RCC 7860 (cell line): ENCODE measurements at regions not wholly inside any gene's neighbourhood (a gene's known extent, or its start where the extent isn't known, plus 50 kb on each side); places are given as distances from the start of the nearest gene placed in this dataset.
"Not testable (repeated sequence)": the region's sequence is repeated elsewhere in the genome, so short reads cannot be mapped to it uniquely, and the experiment has no call there.

Experiments used
- DNase-seq: peaks from one replicate; pipeline ENCODE4 v3.0.0-alpha.2; 2015; ENCODE audit warnings: low spot score
- FAIRE-seq: peaks from 2 replicates; lab custom pipeline; 2012; peaks lifted over from hg19 to GRCh38; lab: Jason Lieb, UNC

DNA sequence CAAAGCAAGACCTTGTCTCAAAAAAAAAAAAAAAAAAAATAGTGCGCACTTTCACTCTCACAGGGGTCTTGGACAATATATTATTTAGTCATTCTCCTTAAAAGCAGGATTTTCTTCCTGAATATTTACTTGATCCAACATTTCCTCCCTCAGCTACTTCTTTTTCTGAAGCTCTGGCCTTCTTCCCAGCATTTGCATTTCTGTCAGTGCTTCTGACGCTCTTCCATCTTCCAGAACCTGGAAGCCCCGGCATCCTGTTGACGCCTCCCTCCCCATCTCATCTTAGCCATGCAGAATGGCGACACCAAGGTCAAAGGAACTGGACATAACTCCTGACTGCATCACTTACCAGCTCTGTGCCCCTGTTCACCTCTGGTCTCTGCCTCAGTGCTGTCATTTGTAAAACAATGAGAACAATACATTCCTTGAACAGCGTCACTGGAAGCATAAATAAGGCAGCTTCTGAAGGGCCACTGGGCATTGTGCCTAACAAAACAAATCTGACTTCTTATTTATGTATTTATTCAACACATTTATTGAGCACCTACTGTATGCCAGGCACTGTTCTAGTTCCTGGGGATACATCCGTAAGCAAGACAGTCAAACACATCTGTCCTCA is 90.9 kb upstream of the MDM1 start:
- FAIRE-seq, result no peak
- DNase-seq, result no peak

GRCh38 chr12:68425998-68426397 is 93.8 kb upstream of the MDM1 start:
- FAIRE-seq (no peak), DNase-seq (peak; percentile 38)

- FAIRE-seq, result no peak
Observed at GRCh38 chr12:68428211-68428610, 96.0 kb upstream of the MDM1 start.

DNA sequence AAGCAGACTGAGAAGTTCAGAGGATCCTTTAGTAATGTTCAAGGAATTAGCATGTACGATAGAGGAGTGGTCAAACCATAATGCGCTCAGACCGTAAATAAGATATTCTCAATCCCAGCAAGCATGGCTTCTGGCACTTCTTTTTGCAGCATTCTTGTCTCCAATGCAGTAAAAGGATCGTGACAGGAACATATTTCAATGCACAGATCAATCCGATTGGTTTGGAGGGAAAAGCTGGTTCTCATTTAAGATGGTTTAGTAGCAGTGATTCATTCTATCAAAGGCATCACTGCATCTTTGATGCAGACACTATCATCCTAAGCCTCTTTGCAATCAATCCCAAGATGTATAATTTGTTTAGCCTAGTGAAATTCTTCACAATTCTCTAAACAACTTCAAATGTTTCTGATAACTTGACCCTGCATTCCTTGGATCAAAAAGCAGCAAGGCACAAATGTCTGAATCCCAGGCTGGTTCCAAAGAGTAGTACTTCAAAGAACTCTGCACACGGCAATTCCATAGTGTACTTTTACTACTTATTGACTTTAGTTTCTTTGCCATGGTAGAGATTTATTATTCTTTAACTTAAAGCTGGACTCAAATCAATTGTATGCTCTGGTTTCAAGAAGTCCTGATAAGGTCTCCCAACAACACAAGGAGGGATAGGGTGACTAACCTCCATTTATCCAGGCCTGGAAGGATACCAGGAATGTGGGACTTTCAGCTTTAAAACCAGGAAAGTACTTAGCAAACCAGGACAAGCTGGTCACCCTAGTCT is 96.8 kb upstream of the MDM1 start:
- peak; percentile 86 for FAIRE-seq
- peak; percentile 57 for DNase-seq

More at GRCh38 chr12:68428211-68428610, 96.0 kb upstream of the MDM1 start:
- no peak for DNase-seq

DNA sequence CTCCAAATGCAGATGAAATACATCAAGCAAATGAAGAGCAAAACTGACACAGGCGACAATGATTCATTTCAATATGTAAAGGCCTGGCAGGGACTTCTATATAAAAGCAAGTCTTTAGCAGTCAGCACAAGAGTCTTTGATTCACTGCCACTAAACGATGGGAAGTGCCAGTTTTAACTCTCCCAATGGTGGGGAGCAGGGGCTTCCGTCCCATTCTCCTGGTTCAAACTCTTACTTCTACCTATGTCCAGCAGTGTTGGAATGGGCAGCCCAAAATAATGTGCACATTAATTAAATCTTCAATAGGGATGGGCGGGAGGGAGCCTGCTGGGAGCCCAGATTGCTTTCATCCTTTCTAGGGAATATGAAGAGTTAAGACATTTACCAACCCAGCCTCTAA is 97.5 kb upstream of the MDM1 start:
- FAIRE-seq (no peak), DNase-seq (no peak)

GRCh38 chr12:68431786-68432185 is 99.6 kb upstream of the MDM1 start:
- DNase-seq (no peak), FAIRE-seq (no peak)

DNA sequence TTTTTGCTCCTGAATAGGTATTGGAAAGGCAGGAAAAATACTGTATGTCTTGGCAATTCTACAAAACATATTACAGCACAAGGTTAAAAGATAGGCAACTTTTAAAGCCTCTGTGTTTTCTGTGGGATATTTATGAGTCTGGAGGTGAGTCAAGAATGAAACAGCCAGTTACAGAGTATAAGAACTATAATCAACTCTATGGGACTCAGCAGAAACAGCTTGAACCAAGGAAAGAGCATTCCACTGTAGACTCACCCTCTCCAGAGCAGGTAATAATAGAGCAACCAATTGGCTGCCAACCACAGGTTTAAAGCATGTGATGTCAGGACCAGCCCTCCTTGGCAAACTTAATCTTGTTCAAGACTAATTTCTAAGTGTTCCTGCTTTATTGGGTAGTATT is 100.5 kb upstream of the MDM1 start:
- FAIRE-seq, result no peak
- DNase-seq, result no peak

- DNase-seq (no peak), FAIRE-seq (no peak)
Observed at GRCh38 chr12:68434391-68435298, 102.5 kb upstream of the MDM1 start.

DNA sequence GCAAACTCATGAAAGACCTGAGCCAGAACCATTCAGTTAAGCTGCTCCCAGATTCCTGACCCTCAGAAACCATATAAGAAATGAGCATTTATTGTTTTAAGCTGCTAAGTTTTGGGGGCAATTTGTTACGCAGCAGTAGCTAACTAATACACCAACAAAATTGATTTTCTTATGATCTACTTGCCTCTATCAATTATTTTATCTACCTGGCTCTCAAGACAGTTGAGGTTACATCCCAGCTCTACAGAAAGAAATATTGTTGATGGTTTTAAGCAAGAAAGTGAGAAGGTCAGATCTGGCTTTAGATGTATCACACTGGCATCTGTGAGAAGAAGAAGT is 103.1 kb upstream of the MDM1 start:
- no peak for FAIRE-seq
- no peak for DNase-seq

DNA sequence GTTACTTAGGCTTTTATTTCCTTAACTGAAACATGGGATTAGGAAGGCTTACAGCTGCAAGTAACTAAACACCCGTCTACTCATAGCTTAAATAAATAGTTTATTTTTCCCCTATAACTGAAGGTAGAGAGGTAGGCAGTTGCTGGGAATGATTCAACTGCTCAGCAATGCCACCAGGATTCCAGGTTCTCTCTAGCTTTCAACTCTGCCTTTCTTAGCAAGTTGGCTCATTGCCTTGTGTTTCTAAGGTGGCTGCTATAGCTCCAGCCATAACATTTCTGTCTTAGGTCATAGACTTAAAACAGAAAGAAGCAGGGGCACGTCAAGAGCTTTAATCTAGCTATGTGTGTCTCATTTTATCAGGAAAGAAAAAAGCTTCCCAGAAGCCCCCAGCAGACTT is 103.7 kb upstream of the MDM1 start:
- DNase-seq (peak; percentile 74), FAIRE-seq (no peak)

GRCh38 chr12:68438601-68439000 is 106.4 kb upstream of the MDM1 start:
- FAIRE-seq (no peak), DNase-seq (no peak)

DNA sequence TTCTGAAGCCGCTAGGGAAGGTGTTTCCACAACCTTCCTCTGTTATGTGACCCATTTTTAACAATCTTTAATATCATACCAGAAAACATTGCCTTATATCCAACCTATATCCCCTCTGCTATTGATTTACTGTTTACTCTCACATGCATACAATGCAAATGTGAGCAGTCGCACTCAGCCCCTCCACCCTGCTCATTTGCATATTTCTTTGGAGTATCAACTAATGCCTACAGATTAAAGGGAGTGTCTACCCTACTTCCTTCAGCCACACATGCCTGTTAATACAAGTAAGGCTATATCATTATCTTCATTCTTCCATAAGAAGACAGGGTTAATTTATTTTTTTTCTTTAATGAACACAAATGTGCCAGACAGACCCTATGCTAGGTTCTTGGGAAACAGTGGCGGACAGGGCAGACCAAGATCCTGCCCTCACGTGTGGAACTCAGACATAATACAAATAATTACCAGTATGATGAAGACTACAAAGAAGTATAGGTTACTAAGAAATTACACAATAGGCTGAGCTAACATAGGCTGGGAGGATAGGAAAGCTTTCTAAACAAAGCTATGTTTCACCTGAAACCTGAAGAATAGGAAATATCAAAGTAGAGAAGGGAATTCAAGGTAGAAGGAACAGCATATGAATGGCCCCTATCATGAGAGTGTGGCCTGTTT is 107.3 kb upstream of the MDM1 start:
- no peak for FAIRE-seq
- DNase-seq, result no peak

DNA sequence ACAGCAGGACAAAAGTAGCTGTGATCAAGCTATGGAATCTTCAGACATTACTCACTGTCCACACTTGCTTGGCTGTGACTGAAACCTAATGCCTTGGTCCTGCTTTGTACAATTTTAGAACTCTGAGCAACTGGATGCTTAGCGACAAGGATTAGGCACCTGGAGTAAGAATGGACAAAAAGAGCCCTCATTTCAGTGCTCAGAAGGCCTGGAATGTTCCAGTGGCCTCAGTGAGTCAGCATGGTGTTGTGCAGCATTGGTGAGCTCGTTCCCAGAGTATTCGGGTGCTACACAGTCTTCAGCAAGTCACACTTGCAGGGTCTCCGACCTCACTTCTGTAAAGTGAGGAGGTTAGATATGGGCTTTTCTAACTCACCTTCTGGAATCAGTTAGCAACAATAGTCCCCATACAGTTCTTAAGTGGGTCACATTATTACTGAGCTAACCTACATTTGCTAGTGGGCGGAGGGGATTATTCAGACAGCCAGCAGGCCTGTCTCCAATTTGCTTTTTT is 108.0 kb upstream of the MDM1 start:
- FAIRE-seq, result no peak
- peak; percentile 66 for DNase-seq

DNA sequence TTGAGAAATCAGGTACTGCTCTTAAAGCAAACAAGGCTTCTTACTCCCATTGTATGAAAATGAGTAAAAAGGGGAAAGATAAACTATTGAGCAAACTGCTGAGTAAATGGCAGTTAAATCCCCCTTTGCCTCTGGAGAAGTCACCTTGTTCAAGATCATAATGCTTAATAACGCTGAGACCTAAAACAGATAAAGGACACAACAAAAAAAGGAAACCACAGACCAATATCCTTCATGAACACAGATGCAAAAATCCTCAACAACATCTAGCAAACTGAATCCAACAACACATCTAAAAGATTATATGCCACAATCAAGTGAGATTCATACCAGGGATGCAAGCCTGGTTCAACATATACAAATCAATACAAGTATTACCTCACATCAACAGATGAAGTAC is 109.0 kb upstream of the MDM1 start:
- FAIRE-seq (no peak), DNase-seq (no peak)

DNA sequence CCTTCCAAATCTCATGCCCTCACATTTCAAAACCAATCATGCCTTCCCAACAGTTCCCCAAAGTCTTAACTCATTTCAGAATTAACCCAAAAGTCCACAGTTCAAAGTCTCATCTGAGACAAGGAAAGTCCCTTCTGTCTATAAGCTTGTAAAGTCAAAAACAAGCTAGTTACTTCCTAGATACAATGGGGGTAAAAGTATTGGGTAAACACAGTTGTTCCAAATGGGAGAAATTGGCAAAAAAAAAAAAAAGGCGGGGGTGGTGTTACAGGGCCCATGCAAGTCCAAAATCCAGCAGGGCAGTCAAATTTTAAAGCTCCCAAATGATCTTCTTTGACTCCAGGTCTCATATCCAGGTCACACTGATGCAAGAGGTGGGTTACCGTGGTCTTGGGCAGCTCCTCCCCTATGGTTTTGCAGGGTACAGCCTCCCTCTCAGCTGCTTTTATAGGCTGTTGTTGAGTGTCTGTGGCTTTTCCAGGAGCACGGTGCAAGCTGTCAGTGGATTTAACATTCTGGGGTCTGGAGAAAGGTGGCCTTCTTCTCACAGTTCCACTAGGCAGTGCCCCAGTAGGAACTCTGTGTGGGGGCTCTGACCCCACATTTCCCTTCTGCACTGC is 110.3 kb upstream of the MDM1 start:
- not testable (repeated sequence) for DNase-seq, FAIRE-seq

GRCh38 chr12:68443695-68444094 is 111.5 kb upstream of the MDM1 start:
- not testable (repeated sequence) for DNase-seq, FAIRE-seq

- FAIRE-seq (no peak), DNase-seq (no peak)
Observed at GRCh38 chr12:68445824-68446223, 113.7 kb upstream of the MDM1 start.

DNA sequence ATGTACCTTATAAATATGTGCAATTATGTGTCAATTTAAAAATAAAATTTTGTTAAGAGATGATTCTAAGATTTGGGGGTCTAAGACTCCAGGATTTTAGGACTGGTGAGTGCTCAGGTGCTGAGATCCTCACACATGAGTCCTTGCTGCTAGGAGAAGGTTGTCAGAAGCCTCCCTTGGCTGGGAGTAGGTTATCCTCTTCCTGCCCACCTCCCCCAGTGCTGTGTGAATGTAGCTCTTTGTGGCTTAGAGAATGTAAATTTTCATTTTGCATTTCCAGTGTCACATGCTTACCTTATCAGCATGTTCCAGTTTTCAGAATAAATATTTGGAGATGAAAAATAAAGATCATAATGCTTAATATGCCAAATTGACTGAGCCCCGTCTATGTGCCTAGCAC is 114.2 kb upstream of the MDM1 start:
- DNase-seq (no peak), FAIRE-seq (no peak)

DNA sequence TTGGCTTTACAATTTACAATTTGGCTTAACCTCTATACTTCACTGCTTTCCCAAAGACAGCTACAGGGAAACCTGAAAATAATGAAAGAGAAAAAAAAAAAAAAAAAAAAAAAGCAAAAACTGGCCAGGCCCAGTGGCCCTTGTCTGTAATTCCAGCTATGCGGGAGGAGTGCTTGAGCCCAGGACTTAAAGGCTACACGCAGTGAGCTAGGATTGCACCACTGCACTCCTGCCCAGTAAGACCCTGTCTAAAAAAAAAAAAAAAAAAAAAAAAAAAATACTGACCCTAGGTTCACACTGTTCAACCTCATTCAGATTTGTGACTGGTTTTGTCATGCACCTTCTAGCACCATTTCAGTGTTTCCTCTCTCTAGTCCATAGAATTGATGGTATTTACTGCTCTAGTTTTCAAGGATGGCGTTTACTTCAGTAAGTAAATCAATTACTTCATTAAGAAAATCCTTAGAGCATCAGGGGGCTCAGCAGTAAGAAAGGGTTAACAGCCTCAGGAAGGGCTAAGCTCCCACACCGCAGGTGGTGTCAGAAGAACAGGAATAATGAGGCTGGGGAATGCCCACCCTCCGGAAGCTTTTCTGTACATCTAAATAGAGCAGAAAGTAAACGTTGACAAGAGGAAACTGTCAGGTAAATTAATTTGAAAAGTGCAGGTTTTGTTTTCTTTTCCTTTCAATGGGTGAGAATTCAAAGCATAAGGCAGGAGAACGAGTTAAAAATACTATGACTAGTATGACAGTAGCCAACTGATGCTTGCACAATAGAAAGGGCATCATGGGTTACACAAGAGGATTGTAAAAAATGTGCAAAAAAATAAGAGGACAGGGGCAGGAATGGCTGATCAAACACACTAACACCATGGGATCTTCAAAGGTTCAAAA is 115.0 kb upstream of the MDM1 start:
- FAIRE-seq (no peak), DNase-seq (no peak)
